H54 (cell line): ENCODE measurements at regions not wholly inside any gene's neighbourhood (a gene's known extent, or its start where the extent isn't known, plus 50 kb on each side); places are given as distances from the start of the nearest gene placed in this dataset.

ENCODE experiments used
- DNase-seq: peaks from one replicate; pipeline ENCODE4 v3.0.0; 2011; ENCODE audit warnings: low spot score, mixed read lengths; ENCODE audit not compliant: insufficient read length
- FAIRE-seq: peaks from 3 replicates; lab custom pipeline; 2011; peaks lifted over from hg19 to GRCh38; lab: Jason Lieb, UNC
- POLR2A ChIP-seq: IDR thresholded peaks from 2 replicates; pipeline ENCODE4 v1.6.1; 2011; ENCODE audit warnings: low read depth, mild to moderate bottlenecking, low read length

DNA sequence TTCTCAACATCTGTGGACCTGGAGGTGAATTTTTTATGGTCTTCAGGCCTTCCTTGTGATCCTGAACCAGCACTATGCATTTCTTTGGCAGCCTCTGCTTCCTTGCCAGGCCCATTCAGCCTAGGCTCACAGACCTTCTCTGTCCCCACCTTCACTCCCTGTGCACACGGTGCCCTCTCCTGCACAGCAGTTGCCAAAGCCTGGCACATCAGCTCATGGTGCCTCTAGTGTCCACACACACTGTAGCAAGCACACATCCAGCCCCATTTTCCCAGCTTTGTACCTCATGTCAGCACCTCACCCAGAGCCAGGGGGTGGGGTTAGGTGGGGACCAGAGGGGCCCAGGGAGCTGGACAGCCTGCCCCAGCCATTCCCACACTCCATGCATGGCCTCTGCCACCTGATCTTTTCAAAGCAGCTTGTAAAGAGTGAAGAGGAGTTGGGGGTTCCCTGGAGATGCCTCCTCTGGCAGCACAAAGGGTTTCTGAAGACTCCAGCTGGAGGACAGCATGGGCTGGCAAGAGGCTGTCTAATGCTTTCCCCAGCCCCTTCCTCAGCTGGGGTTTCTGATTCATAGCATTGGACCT, 57.9 kb upstream of the TMEM72 start:
- no peak for DNase-seq
- TF ChIP-seq POLR2A: no peak
- no peak for FAIRE-seq

GRCh38 chr10:44853796-44854195, 57.3 kb upstream of the TMEM72 start:
- no peak for TF ChIP-seq POLR2A
- FAIRE-seq: no peak
- DNase-seq: no peak

DNA sequence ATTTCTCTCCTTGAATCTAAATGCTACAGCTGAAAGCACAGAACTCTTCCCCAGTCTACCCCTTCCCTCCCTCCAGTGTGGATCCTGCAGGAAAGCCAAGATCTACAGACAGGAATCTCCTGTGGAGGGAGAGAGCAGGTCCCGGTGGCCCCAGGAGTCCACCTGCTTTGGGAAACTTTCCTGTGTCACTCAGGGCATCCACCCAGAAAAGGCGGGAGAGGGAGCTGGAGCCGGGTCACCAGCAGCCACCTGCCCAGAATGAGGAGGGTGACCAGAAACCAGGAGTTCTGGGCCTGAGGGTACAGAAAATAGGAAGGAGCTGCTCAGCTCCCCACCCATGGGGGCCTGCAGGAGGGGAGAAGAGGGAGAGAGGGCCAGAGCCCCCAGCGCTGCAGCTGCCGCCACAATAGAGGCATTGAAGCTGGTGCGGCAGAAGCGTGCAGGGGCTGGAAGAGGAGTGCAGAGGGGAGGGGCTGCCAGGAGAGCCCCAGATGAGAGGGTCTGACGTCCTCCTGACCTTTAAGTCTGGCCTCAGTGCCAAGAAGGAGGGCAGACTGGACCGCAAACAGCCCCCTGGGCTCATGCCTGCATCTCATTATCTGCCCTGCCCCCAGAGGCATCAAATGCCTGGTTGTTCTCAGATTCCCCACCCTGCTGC, 56.3 kb upstream of the TMEM72 start:
- TF ChIP-seq POLR2A: no peak
- FAIRE-seq (no peak), DNase-seq (no peak)

GRCh38 chr10:44856696-44857095, 54.4 kb upstream of the TMEM72 start:
- DNase-seq (no peak), FAIRE-seq (no peak)
- TF ChIP-seq POLR2A: no peak

GRCh38 chr10:44857363-44858016, 53.6 kb upstream of the TMEM72 start:
- no peak for TF ChIP-seq POLR2A
- DNase-seq (peak; percentile 76), FAIRE-seq (no peak)

GRCh38 chr10:44858017-44858371, 53.1 kb upstream of the TMEM72 start:
- FAIRE-seq (no peak), DNase-seq (no peak)
- no peak for TF ChIP-seq POLR2A

GRCh38 chr10:44858988-44859387, 52.1 kb upstream of the TMEM72 start:
- no peak for TF ChIP-seq POLR2A
- no peak for FAIRE-seq
- no peak for DNase-seq

GRCh38 chr10:44859546-44860285, 51.4 kb upstream of the TMEM72 start:
- FAIRE-seq (no peak), DNase-seq (no peak)
- no peak for TF ChIP-seq POLR2A

- DNase-seq: peak; percentile 76
- no peak for FAIRE-seq
These were observed 50.1 kb upstream of the TMEM72 start for GRCh38 chr10:44860811-44861736.

More at GRCh38 chr10:44860811-44861736, 50.1 kb upstream of the TMEM72 start:
- no peak for TF ChIP-seq POLR2A
